NB4 (cell line): ENCODE measurements at regions not wholly inside any gene's neighbourhood (a gene's known extent, or its start where the extent isn't known, plus 50 kb on each side); places are given as distances from the start of the nearest gene placed in this dataset.

Experiments
- DNase-seq: peaks from one replicate; pipeline ENCODE4 v3.0.0; 2010; ENCODE audit warnings: low read depth
- H3K4me3 ChIP-seq: one replicate; pipeline ENCODE4 v1.5.1; 2011; ENCODE audit warnings: mild to moderate bottlenecking, low read depth, low read length, moderate library complexity
- MAX ChIP-seq: IDR thresholded peaks from 2 replicates; pipeline ENCODE4 v1.6.1; 2011; ENCODE audit warnings: low read depth, low read length
- MYC ChIP-seq: IDR thresholded peaks from 2 replicates; pipeline ENCODE4 v1.6.1; 2011; ENCODE audit warnings: low read depth, low read length
- POLR2A ChIP-seq: IDR thresholded peaks from 2 replicates; pipeline ENCODE4 v1.6.1; 2011; ENCODE audit warnings: mild to moderate bottlenecking; ENCODE audit not compliant: insufficient read length; ENCODE audit errors: extremely low read depth
- TF ChIP-seq, protein P1 (sequence below): IDR thresholded peaks from one replicate; pipeline ENCODE4 v1.5.1; 2012; ENCODE audit warnings: low read depth, low read length

- H3K4me3 ChIP-seq: no peak overlapping the region
- TF ChIP-seq MYC (no peak), POLR2A (no peak)
- no peak for DNase-seq
These were observed 204.4 kb upstream of the IRX1 start for GRCh38 chr5:3391210-3391609.

- TF ChIP-seq MAX: no peak
- no peak for TF ChIP-seq MYC
- no peak for DNase-seq
- H3K4me3 ChIP-seq: no peak overlapping the region
These were observed 206.1 kb upstream of the IRX1 start for GRCh38 chr5:3389471-3390026.

- DNase-seq: no peak
- TF ChIP-seq MYC: no peak
- TF ChIP-seq POLR2A: no peak
- TF ChIP-seq MAX: no peak
- TF ChIP-seq, protein P1, sequence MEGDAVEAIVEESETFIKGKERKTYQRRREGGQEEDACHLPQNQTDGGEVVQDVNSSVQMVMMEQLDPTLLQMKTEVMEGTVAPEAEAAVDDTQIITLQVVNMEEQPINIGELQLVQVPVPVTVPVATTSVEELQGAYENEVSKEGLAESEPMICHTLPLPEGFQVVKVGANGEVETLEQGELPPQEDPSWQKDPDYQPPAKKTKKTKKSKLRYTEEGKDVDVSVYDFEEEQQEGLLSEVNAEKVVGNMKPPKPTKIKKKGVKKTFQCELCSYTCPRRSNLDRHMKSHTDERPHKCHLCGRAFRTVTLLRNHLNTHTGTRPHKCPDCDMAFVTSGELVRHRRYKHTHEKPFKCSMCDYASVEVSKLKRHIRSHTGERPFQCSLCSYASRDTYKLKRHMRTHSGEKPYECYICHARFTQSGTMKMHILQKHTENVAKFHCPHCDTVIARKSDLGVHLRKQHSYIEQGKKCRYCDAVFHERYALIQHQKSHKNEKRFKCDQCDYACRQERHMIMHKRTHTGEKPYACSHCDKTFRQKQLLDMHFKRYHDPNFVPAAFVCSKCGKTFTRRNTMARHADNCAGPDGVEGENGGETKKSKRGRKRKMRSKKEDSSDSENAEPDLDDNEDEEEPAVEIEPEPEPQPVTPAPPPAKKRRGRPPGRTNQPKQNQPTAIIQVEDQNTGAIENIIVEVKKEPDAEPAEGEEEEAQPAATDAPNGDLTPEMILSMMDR: no peak
These were observed 209.0 kb upstream of the IRX1 start for GRCh38 chr5:3386637-3387036.

GRCh38 chr5:3385991-3386519 is 209.6 kb upstream of the IRX1 start:
- TF ChIP-seq POLR2A: no peak
- H3K4me3 ChIP-seq: no peak overlapping the region
- DNase-seq: no peak

More at GRCh38 chr5:3386637-3387036, 209.0 kb upstream of the IRX1 start:
- no peak overlapping the region for H3K4me3 ChIP-seq

GRCh38 chr5:3384531-3384930 is 211.1 kb upstream of the IRX1 start:
- H3K4me3 ChIP-seq: no peak overlapping the region
- no peak for DNase-seq
- TF ChIP-seq POLR2A: no peak
- no peak for TF ChIP-seq MYC
- TF ChIP-seq MAX: no peak
- TF ChIP-seq, protein P1: no peak

GRCh38 chr5:3382782-3383181 is 212.8 kb upstream of the IRX1 start:
- DNase-seq: no peak
- H3K4me3 ChIP-seq: no peak overlapping the region
- TF ChIP-seq, protein P1: no peak
- TF ChIP-seq MAX (no peak), MYC (no peak), POLR2A (no peak)

- no peak for DNase-seq
- TF ChIP-seq MYC (no peak), POLR2A (no peak), MAX (no peak)
- TF ChIP-seq, protein P1: no peak
- no peak overlapping the region for H3K4me3 ChIP-seq
These were observed 213.5 kb upstream of the IRX1 start for GRCh38 chr5:3382151-3382550.
